Adipocyte (in vitro differentiated cells): ENCODE measurements at regions not wholly inside any gene's neighbourhood (a gene's known extent, or its start where the extent isn't known, plus 50 kb on each side); places are given as distances from the start of the nearest gene placed in this dataset.
A peak's percentile ranks its signal among the peaks of the same experiment; 100 is the strongest.

ENCODE experiments used
- DNase-seq: peaks from one replicate; pipeline ENCODE4 v3.0.0-alpha.2; 2015; ENCODE audit warnings: low read depth
- H3K27me3 ChIP-seq: replicated peaks from 2 replicates; pipeline ENCODE4 v1.7.0; 2013; ENCODE audit warnings: mild to moderate bottlenecking, low read length, moderate library complexity; ENCODE audit not compliant: control insufficient read depth, insufficient read depth
- H3K36me3 ChIP-seq: 2 replicates; pipeline ENCODE4 v1.7.0; 2013; ENCODE audit warnings: low read length, mild to moderate bottlenecking, moderate library complexity; ENCODE audit not compliant: control insufficient read depth, insufficient read depth, severe bottlenecking
- H3K4me1 ChIP-seq: 2 replicates; pipeline ENCODE4 v1.7.0; 2013; ENCODE audit warnings: mild to moderate bottlenecking, low read length, moderate library complexity; ENCODE audit not compliant: control insufficient read depth, insufficient read depth
- H3K4me3 ChIP-seq: 2 replicates; pipeline ENCODE4 v1.7.0; 2013; ENCODE audit warnings: mild to moderate bottlenecking, low read length, moderate library complexity
- H3K9ac ChIP-seq: 2 replicates; pipeline ENCODE4 v1.7.0; 2013; ENCODE audit warnings: mild to moderate bottlenecking, low read length, moderate library complexity
- H3K9me3 ChIP-seq: 2 replicates; pipeline ENCODE4 v1.7.0; 2013; ENCODE audit warnings: mild to moderate bottlenecking, low read length, moderate library complexity; ENCODE audit not compliant: control insufficient read depth

- no peaks in the 10 kb centered on the region for H3K4me1 ChIP-seq
- no peak for DNase-seq
- no peaks in the 10 kb centered on the region for H3K27me3 ChIP-seq
- H3K36me3 ChIP-seq, result no peaks in the 10 kb centered on the region
- no peaks in the 10 kb centered on the region for H3K9me3 ChIP-seq
- no peak overlapping the region for H3K9ac ChIP-seq
- H3K4me3 ChIP-seq, result no peak overlapping the region
Observed at GRCh38 chr4:181265370-181265769, 977.8 kb upstream of the TENM3 start.

- no peak for DNase-seq
- no peak overlapping the region for H3K9ac ChIP-seq
- no peaks in the 10 kb centered on the region for H3K27me3 ChIP-seq
- no peaks in the 10 kb centered on the region for H3K9me3 ChIP-seq
- no peaks in the 10 kb centered on the region for H3K4me1 ChIP-seq
- H3K4me3 ChIP-seq, result no peak overlapping the region
- H3K36me3 ChIP-seq, result no peaks in the 10 kb centered on the region
Observed at GRCh38 chr4:181271116-181271640, 972.0 kb upstream of the TENM3 start.

- no peaks in the 10 kb centered on the region for H3K36me3 ChIP-seq
- H3K4me3 ChIP-seq, result no peak overlapping the region
- no peak overlapping the region for H3K9ac ChIP-seq
- no peaks in the 10 kb centered on the region for H3K9me3 ChIP-seq
- DNase-seq, result no peak
- no peaks in the 10 kb centered on the region for H3K4me1 ChIP-seq
- H3K27me3 ChIP-seq, result no peaks in the 10 kb centered on the region
Observed at GRCh38 chr4:181272422-181272821, 970.8 kb upstream of the TENM3 start.

GRCh38 chr4:181278941-181279340, 964.3 kb upstream of the TENM3 start:
- Histone ChIP-seq H3K4me1 (no peaks in the 10 kb centered on the region), H3K27me3 (no peaks in the 10 kb centered on the region), H3K4me3 (no peak overlapping the region), H3K36me3 (no peaks in the 10 kb centered on the region), H3K9me3 (no peaks in the 10 kb centered on the region), H3K9ac (no peak overlapping the region)
- no peak for DNase-seq

- no peak overlapping the region for H3K9ac ChIP-seq
- no peaks in the 10 kb centered on the region for H3K9me3 ChIP-seq
- H3K4me1 ChIP-seq, result no peaks in the 10 kb centered on the region
- no peak for DNase-seq
- H3K4me3 ChIP-seq, result no peak overlapping the region
- H3K27me3 ChIP-seq, result no peaks in the 10 kb centered on the region
- no peaks in the 10 kb centered on the region for H3K36me3 ChIP-seq
Observed at GRCh38 chr4:181281451-181281850, 961.8 kb upstream of the TENM3 start.

- Histone ChIP-seq H3K4me3 (no peak overlapping the region), H3K36me3 (no peaks in the 10 kb centered on the region), H3K27me3 (peaks cover 9% of the 10 kb centered on the region), H3K4me1 (no peaks in the 10 kb centered on the region), H3K9ac (no peak overlapping the region), H3K9me3 (no peaks in the 10 kb centered on the region)
- no peak for DNase-seq
Observed at GRCh38 chr4:181289198-181289597, 954.0 kb upstream of the TENM3 start.

GRCh38 chr4:181291615-181292014, 951.6 kb upstream of the TENM3 start:
- H3K36me3 ChIP-seq, result no peaks in the 10 kb centered on the region
- H3K4me3 ChIP-seq, result no peak overlapping the region

GRCh38 chr4:181293014-181293413, 950.2 kb upstream of the TENM3 start:
- Histone ChIP-seq H3K9me3 (peaks cover 3% of the 10 kb centered on the region), H3K27me3 (peaks cover 9% of the 10 kb centered on the region), H3K9ac (no peak overlapping the region), H3K4me3 (no peak overlapping the region), H3K36me3 (no peaks in the 10 kb centered on the region), H3K4me1 (no peaks in the 10 kb centered on the region)
- DNase-seq, result no peak

More at GRCh38 chr4:181291615-181292014, 951.6 kb upstream of the TENM3 start:
- Histone ChIP-seq H3K27me3 (peaks cover 9% of the 10 kb centered on the region), H3K4me1 (no peaks in the 10 kb centered on the region), H3K9ac (no peak overlapping the region), H3K9me3 (no peaks in the 10 kb centered on the region)
- no peak for DNase-seq

- Histone ChIP-seq H3K9me3 (peaks cover 3% of the 10 kb centered on the region), H3K4me3 (no peak overlapping the region), H3K27me3 (peaks cover 9% of the 10 kb centered on the region), H3K36me3 (no peaks in the 10 kb centered on the region), H3K9ac (no peak overlapping the region), H3K4me1 (no peaks in the 10 kb centered on the region)
- no peak for DNase-seq
Observed at GRCh38 chr4:181293541-181293940, 949.7 kb upstream of the TENM3 start.

GRCh38 chr4:181294421-181294820, 948.8 kb upstream of the TENM3 start:
- no peak overlapping the region for H3K9ac ChIP-seq
- no peak for DNase-seq
- no peaks in the 10 kb centered on the region for H3K4me1 ChIP-seq
- peaks cover 9% of the 10 kb centered on the region for H3K27me3 ChIP-seq
- peaks cover 3% of the 10 kb centered on the region for H3K9me3 ChIP-seq
- no peaks in the 10 kb centered on the region for H3K36me3 ChIP-seq
- H3K4me3 ChIP-seq, result no peak overlapping the region

- Histone ChIP-seq H3K4me3 (no peak overlapping the region), H3K9ac (no peak overlapping the region), H3K36me3 (no peaks in the 10 kb centered on the region), H3K9me3 (peaks cover 3% of the 10 kb centered on the region), H3K27me3 (no peaks in the 10 kb centered on the region), H3K4me1 (no peaks in the 10 kb centered on the region)
- peak; percentile 20 for DNase-seq
Observed at GRCh38 chr4:181301735-181302710, 941.2 kb upstream of the TENM3 start.
